HG03139 (cell line): ENCODE measurements at regions not wholly inside any gene's neighbourhood (a gene's known extent, or its start where the extent isn't known, plus 50 kb on each side); places are given as distances from the start of the nearest gene placed in this dataset.
"Not testable (repeated sequence)": the region's sequence is repeated elsewhere in the genome, so short reads cannot be mapped to it uniquely, and the experiment has no call there.

Experiments
- ATAC-seq: cut with Tn5 transposase; IDR thresholded peaks from one replicate; pipeline ENCODE4 v1.9.1; 2021; ENCODE audit not compliant: unreplicated experiment

- no peak for ATAC-seq
Measured at GRCh38 chr6:25176466-25176865, 102.7 kb upstream of the CARMIL1 start.

- no peak for ATAC-seq
Measured at GRCh38 chr6:25177500-25178028, 101.6 kb upstream of the CARMIL1 start.

- ATAC-seq = no peak
Measured at GRCh38 chr6:25178336-25179035, 100.7 kb upstream of the CARMIL1 start.

DNA sequence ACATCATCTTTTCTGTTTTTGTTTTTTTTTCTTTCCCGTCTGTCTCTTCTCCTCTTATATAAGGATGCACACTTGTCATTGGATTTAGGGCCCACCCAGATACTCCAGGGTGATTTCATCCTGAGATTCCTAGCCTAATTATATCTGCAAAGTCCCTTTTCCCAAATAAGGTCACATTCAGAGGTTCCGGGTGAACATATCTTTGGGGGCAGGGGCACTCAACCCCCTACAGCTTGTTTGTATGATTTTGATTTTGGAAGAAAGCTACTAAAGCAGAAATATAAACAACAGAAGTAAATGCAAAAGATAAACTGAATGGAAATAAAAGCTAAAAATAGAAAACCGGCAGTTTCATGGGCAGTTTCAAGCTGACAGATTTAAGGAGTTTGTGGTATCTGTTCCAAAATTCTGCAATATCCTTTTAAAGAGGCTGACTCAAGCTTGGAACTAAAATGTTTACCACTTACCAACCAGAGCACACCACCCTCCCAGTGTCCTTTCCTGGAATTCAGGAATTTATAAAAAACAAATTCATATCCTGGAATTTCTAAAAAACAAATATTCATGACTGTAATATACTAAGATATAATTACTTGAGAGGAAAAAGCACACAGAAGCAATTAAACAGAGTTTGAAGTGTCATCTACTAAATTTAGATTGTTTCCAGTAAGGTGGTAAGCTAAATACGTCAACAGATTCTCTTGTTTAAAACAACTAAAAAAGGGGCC is 100.0 kb upstream of the CARMIL1 start:
- no peak for ATAC-seq

GRCh38 chr6:25180630-25181349 is 98.4 kb upstream of the CARMIL1 start:
- no peak for ATAC-seq

DNA sequence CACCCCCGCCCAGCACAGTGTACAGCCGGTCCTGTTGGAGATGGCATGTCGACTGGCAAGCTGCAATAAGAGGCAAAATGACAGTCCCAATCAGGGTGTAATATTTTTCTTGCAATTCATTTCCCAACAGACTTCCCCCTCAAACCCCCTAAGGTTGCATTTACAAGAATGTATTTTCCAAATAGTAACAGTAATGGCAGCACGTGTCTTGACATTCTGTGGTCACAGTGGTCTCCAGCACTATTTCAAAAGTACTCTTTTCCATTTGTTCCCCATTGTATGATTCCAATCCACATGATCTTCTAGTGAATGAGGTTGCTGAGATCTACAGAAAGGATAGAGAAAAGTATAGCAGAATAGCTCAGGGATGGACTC is 97.8 kb upstream of the CARMIL1 start:
- no peak for ATAC-seq

GRCh38 chr6:25181923-25182322 is 97.3 kb upstream of the CARMIL1 start:
- ATAC-seq = no peak

DNA sequence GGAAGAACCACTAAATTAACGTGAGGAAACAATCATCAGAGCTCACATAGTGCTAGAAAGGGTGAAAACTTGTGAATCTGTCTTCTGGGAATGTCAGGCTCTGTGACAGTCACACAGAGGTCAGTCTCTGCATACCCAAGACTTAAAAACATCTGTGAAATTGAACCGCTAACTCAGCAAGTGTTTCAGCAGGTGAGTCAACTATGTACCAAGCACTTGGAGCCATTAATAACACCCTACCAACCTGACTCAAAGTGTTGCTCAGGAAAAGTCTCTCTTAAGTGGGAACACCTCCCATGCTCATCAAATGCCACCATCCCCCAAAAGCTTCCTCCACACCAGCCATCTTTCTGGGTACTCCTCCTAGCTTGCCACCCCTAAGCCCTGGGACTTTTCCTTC is 92.3 kb upstream of the CARMIL1 start:
- ATAC-seq = no peak

DNA sequence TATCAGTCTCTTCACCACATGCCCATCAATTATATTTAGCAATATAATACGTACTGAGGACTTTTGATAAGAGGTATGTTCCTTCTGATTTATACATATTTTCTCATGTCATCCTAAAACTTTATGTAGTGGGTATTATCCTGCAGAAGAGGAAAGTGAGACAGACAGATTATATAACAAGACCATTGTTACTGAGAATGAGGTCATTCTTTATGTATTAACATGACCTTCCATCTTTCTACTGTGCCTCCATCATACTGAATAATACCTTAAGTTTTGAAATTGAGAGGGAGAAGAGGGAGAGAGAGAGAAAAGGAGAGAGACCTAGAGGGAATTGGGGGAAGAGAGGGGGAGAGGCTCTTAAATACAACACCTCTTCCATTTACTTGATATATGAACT is 90.9 kb upstream of the CARMIL1 start:
- no peak for ATAC-seq

DNA sequence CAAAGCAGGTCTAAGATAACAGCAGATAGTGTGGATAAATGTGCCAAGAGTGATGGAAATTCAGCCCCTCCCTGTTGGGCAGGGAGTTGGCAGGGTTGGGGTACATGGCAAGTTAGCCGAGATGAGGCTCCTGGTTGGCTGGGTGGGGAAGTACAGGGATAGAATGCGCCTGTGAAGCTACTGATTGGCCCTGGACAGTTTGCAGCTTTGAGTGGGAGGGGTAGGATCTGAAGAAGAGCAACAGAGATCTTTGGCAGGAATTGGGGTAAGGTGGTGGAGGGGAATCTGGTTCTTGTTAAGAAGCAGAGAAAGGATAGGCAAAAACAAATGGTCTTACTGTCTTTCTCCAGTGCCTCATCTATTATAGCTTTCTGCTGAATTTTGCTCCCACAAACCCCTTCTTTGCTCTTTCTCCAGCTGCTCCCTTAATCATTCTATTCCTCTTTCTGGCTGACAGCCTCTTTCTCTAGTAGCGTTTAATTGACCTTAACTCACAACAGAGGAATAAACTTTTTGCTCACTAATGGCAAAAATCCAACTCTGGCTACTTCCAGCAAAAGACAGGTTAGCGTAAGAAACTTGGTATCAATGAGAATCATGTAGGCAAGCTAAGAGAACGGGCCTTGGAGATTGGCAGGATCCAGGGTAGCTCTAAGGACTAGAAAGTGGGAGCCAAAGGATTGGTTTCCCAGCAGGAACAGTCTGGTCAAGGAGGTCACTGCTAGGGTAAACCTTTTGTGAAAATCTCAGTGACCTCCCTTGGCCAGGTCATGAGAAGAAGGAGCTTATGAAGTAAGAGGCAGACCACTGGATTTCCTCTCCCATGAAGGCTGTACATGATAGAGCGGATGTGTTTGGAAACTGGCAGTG is 86.3 kb upstream of the CARMIL1 start:
- no peak for ATAC-seq

DNA sequence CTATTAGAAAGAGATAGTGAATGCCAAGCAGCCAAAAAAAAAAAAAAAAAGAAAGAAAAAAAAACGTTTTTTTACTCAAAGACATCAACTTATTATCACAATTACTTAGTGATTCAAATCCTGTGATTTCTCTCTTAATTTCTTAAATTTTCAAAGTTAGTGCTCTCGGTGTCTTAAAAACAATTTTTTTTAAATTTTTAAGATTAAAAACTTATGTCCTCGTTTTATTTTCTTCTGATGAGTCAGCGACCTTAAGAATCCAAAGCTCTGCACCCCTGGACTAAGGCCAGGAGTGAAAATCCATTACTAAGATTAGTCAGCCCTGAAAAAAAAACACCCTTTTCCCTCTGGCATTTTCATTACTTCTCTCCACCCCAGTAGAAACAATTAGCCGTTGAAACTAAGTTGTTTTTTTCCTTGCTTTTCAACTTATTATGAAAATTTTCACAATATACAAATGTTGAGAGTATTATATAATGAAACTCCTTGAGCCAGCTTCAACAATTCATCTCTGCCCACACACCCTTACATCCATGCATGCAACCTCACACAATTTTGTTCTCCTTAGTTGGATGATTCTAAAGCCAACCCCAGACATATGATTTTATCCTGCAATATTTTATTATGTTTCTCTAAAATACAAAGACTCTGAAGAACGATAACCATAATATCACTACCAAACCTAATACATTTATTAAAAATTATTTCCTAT is 85.6 kb upstream of the CARMIL1 start:
- no peak for ATAC-seq

DNA sequence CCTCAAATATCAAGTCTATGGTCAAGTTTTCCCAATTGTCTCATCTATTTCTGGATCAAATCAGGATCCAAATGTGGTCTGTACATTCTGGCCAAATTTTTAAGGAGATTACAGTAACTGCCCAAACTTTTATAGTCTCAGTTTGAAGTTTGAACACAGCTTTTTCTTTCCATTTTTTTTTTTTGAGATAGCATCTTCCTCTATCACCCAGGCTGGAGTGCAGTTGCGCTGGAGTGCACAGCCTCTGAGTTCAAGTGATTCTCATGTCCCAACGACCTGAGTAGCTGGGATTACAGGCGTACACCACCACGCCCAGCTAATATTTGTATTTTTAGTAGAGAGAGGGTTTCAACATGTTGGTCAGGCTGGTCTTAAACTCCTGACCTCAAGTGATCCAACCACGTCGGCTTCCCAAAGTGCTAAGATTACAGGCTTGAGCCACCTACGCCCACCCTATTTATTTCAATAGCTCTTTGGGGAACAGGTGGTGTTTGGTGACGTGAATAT is 84.9 kb upstream of the CARMIL1 start:
- no peak for ATAC-seq

DNA sequence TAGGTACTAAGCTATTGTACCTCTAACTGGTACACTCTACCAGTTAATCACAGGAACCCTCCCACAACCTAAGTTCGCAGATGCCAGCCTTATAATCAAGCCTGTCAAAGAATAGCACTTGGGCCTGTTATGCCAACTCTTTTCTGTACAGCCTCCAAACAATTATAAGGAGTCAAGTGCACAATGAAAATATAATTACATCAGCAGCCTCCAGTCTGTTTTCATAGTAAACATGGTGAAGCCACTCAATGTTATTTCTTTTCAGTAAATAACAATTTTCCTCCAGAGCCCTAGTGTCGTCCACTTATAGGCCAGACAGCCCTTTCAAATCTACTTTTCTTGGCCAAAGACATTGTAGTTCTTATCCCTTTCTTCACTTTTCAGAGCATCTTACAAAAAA is 82.7 kb upstream of the CARMIL1 start:
- no peak for ATAC-seq

DNA sequence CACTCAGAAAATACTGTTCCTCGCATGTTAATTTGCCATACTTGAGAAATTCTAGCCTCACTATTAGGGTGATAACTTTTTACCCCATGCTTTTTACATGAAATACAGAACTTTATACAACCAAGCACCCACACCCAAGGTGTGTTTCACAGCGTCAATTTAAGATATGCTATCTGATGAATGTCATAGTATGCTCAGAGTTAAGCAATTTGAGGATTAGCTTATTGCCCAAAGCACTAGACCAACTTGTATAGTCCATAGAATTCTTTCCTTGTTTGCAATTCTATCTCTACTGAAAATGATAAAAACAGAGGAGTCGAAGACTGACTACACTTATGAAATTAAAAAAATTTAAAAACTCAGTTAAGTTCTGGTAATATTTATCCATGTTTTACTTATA is 82.1 kb upstream of the CARMIL1 start:
- ATAC-seq = no peak

GRCh38 chr6:25199544-25199943 is 79.6 kb upstream of the CARMIL1 start:
- no peak for ATAC-seq

DNA sequence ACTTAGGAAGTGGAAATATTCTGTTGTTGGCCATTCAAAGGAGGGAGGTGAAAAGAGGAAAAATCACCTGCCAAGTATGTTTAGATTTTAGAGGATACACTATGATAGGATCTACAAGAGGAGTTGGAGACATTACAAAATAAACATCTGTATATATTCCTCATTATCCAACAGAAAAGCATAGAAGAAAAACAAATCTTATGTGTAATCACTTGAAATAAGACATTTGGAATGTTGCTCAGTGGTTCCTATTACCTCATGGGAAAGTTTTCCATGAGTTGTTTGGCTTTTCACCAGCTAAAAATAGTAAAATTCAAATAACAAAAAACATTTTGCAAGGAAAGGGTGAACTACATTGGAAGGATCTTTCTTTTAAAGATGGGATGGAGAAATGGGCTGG is 76.7 kb upstream of the CARMIL1 start:
- ATAC-seq = no peak

DNA sequence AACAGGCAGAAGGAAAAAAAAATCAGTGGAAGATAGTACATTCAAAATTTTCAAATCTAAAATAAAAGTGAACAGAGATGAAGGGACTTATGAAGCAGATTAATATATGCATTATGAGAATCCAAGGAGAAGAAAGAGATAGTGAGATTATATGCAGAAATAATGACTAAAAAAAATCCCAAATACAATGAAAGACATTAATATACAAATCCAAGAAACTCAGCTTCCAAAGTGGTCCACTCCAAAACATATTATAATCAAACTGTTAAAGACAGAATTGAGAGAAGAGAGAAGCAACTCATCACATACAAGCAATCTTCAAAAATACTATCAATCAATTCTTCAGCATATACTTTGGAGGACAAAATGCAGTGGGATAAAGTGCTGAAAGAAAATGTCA is 73.5 kb upstream of the CARMIL1 start:
- no peak for ATAC-seq

DNA sequence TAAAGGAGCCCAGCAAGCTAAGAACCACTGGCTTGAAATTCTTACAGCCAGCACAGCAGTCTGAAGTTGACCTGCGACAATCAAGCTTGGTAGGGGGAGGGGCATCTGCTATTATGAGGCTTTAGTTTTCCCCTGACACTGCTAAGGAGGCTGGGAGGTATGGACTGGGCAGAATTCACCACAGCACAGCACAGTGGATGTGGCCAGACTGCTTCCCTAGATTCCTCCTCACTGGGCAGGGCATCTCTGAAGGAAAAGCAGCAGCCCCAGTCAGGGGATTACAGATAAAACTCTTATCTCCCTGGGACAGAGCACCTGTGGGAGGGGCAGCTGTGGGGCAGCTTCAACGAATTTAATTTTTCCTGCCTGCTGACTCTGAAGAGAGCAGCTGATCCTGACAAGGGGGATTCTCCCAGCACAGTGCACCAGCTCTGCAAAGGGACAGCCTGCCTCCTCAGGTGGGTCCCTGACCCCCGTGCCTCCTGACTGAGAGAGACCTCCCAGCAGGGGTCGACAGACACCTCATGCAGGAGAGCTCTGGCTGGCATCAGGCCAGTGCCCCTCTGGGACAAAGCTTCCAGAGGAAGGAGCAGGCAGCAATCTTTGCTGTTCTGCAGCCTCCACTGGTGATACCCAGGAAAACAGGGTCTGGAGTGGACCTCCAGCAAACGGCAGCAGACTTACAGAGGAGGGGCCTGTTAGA is 71.6 kb upstream of the CARMIL1 start:
- ATAC-seq = not testable (repeated sequence)

DNA sequence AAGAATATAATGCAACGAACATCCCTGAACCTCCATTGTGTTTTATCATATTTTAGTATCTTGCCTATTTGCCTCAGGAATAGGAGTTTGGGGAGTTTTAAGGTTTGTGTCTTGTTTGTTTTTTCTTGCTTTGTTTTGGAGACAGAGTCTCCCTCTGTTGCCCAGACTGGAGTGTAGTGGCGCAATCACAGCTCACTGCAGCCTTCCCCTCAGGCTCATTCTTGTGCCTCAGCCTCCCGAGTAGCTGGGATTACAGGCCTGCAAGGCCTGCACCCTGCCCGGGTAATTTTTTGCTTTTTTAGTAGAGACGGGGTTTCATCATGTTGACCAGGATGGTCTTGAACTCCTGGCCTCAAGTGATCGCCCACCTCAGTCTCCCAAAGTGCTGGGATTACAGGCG is 63.3 kb upstream of the CARMIL1 start:
- no peak for ATAC-seq

DNA sequence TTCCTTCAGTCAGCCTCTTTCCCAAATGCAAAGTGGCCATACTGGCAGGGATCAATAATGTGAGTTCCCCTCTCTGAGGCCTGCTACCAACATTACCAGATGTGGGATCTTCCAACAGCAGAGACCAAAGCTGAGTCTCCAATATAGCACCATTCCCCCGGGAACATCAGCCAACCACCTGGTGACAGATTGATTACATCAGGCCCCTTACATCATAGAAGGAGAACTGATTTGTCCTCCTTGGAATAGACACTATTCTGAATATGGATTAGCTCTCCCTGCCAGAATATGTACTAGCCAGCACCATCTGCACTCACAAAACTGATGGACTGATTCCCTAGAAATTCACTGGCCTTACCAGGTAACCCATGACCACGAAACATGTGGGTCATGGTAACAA is 61.9 kb upstream of the CARMIL1 start:
- ATAC-seq = no peak
